ENCODE measurements at regions not wholly inside any gene's neighbourhood (a gene's known extent, or its start where the extent isn't known, plus 50 kb on each side); places are given as distances from the start of the nearest gene placed in this dataset.

- TF ChIP-seq CEBPB (IDR thresholded peaks at IDR 0.05): no peak
- no peak for TF ChIP-seq REST (IDR thresholded peaks at IDR 0.05; ENCODE audit: low read depth)
- no peak for TF ChIP-seq FOXM1 (IDR thresholded peaks at IDR 0.05; ENCODE audit: borderline replicate concordance, low read depth)
- TF ChIP-seq EGR1 (IDR thresholded peaks at IDR 0.05): no peak
- TF ChIP-seq RAD21 (IDR thresholded peaks at IDR 0.05; ENCODE audit: low read depth): no peak
- no peak for TF ChIP-seq CREB1 (IDR thresholded peaks at IDR 0.05; ENCODE audit: low read depth)
- TF ChIP-seq TAF1 (IDR thresholded peaks at IDR 0.05; ENCODE audit: low read depth): no peak
- no peak for TF ChIP-seq USF1 (IDR thresholded peaks at IDR 0.05)
- no peak for TF ChIP-seq YY1 (IDR thresholded peaks at IDR 0.05; ENCODE audit: low read depth)
- TF ChIP-seq TCF12 (IDR thresholded peaks at IDR 0.05; ENCODE audit: low read depth): no peak
- TF ChIP-seq TEAD4 (IDR thresholded peaks at IDR 0.05): no peak
- TF ChIP-seq EP300 (IDR thresholded peaks at IDR 0.05; ENCODE audit: borderline replicate concordance): no peak
- TF ChIP-seq MAX (IDR thresholded peaks at IDR 0.05): no peak
- TF ChIP-seq NFIC (IDR thresholded peaks at IDR 0.05): no peak
- no peak for TF ChIP-seq ZBTB7A (IDR thresholded peaks at IDR 0.05; ENCODE audit: low read depth)
Observed at GRCh38 chr6:106772270-106773142, 143.1 kb downstream of the QRSL1 start.

- no peak for TF ChIP-seq FOXM1 (IDR thresholded peaks at IDR 0.05; ENCODE audit: borderline replicate concordance, low read depth)
- no peak for TF ChIP-seq TAF1 (IDR thresholded peaks at IDR 0.05; ENCODE audit: low read depth)
- TF ChIP-seq REST (IDR thresholded peaks at IDR 0.05; ENCODE audit: low read depth): no peak
- no peak for TF ChIP-seq RAD21 (IDR thresholded peaks at IDR 0.05; ENCODE audit: low read depth)
- TF ChIP-seq YY1 (IDR thresholded peaks at IDR 0.05; ENCODE audit: low read depth): no peak
- no peak for TF ChIP-seq ZBTB7A (IDR thresholded peaks at IDR 0.05; ENCODE audit: low read depth)
Observed at GRCh38 chr6:106771822-106772221, 142.4 kb downstream of the QRSL1 start.

GRCh38 chr6:106770663-106771062, 141.3 kb downstream of the QRSL1 start:
- TF ChIP-seq EP300 (IDR thresholded peaks at IDR 0.05; ENCODE audit: borderline replicate concordance) (no peak), NFIC (IDR thresholded peaks at IDR 0.05) (no peak), TAF1 (IDR thresholded peaks at IDR 0.05; ENCODE audit: low read depth) (no peak), EGR1 (IDR thresholded peaks at IDR 0.05) (no peak), USF1 (IDR thresholded peaks at IDR 0.05) (no peak), FOXM1 (IDR thresholded peaks at IDR 0.05; ENCODE audit: borderline replicate concordance, low read depth) (no peak), TEAD4 (IDR thresholded peaks at IDR 0.05) (no peak), TCF12 (IDR thresholded peaks at IDR 0.05; ENCODE audit: low read depth) (no peak), MAX (IDR thresholded peaks at IDR 0.05) (no peak), ZBTB7A (IDR thresholded peaks at IDR 0.05; ENCODE audit: low read depth) (no peak)

GRCh38 chr6:106770081-106770480, 140.7 kb downstream of the QRSL1 start:
- TF ChIP-seq FOXM1 (IDR thresholded peaks at IDR 0.05; ENCODE audit: borderline replicate concordance, low read depth) (no peak), EP300 (IDR thresholded peaks at IDR 0.05; ENCODE audit: borderline replicate concordance) (no peak), TEAD4 (IDR thresholded peaks at IDR 0.05) (no peak), USF1 (IDR thresholded peaks at IDR 0.05) (no peak), REST (IDR thresholded peaks at IDR 0.05; ENCODE audit: low read depth) (no peak), CEBPB (IDR thresholded peaks at IDR 0.05) (no peak), NFIC (IDR thresholded peaks at IDR 0.05) (no peak), YY1 (IDR thresholded peaks at IDR 0.05; ENCODE audit: low read depth) (no peak), TCF12 (IDR thresholded peaks at IDR 0.05; ENCODE audit: low read depth) (no peak), CREB1 (IDR thresholded peaks at IDR 0.05; ENCODE audit: low read depth) (no peak)

Data from Ishikawa (cell line).